Prostate gland (tissue), 2 donors: ENCODE measurements at regions not wholly inside any gene's neighbourhood (a gene's known extent, or its start where the extent isn't known, plus 50 kb on each side); places are given as distances from the start of the nearest gene placed in this dataset.
"Not testable (repeated sequence)": the region's sequence is repeated elsewhere in the genome, so short reads cannot be mapped to it uniquely, and the experiment has no call there.

Experiments used
- DNase-seq: peaks from one replicate; pipeline ENCODE4 v3.0.0-alpha.2; 2019; ENCODE audit warnings: low spot score
- H3K27ac ChIP-seq, 2 donors: fragments of 200-600 bp; sonication (generic); 2 replicates each; pipeline ENCODE4 v1.5.1; 2017 to 2019
- H3K27me3 ChIP-seq: fragments of 200-600 bp; sonication (generic); replicated peaks from 2 replicates; pipeline ENCODE4 v1.5.1; 2019; ENCODE audit not compliant: insufficient read depth
- H3K36me3 ChIP-seq, 2 donors: fragments of 200-600 bp; sonication (generic); 1 replicate in 1 of 2; 2 replicates in 1 of 2; pipeline versions ENCODE4 v1.5.1 to v1.8.1; 2017 to 2019
- H3K4me1 ChIP-seq: fragments of 200-600 bp; sonication (generic); replicated peaks from 2 replicates; pipeline ENCODE4 v1.5.1; 2019
- H3K4me3 ChIP-seq, 2 donors: fragments of 200-600 bp; sonication (generic); 2 replicates each; pipeline ENCODE4 v1.5.1; 2017 to 2019
- H3K9me3 ChIP-seq: fragments of 200-600 bp; sonication (generic); 2 replicates; pipeline ENCODE4 v1.5.1; 2017
- CTCF ChIP-seq, 4 experiments: fragments of 200-600 bp in 2 of 4; fragments of 450-650 bp in 2 of 4; sonication (generic) in 2 of 4; IDR thresholded peaks; 1 replicate in 3 of 4; 2 replicates in 1 of 4; pipeline ENCODE4 v1.5.1; 2016 to 2019; ENCODE audit warnings: antibody characterized with exemption in 4 of 4, mild to moderate bottlenecking in 2 of 4, moderate library complexity in 2 of 4
- POLR2A ChIP-seq: fragments of 450-650 bp; IDR thresholded peaks from one replicate; pipeline ENCODE4 v1.6.1; 2016; ENCODE audit warnings: antibody characterized with exemption, mild to moderate bottlenecking
- POLR2AphosphoS5 ChIP-seq: sonication (generic); formaldehyde crosslinking; IDR thresholded peaks from one replicate; pipeline ENCODE4 v1.6.1; 2017; ENCODE audit warnings: antibody characterized with exemption
- WGBS: methylation state at CpG from one replicate; pipeline ENCODE4 v1.1.5; 2018; 5-methylcytosine and 5-hydroxymethylcytosine counted together
- intact Hi-C: fragments of 100-400 bp; cut with DNase I; formaldehyde crosslinking; loops from one replicate; pipeline ENCODE4 v1.14.2; 2022

DNA sequence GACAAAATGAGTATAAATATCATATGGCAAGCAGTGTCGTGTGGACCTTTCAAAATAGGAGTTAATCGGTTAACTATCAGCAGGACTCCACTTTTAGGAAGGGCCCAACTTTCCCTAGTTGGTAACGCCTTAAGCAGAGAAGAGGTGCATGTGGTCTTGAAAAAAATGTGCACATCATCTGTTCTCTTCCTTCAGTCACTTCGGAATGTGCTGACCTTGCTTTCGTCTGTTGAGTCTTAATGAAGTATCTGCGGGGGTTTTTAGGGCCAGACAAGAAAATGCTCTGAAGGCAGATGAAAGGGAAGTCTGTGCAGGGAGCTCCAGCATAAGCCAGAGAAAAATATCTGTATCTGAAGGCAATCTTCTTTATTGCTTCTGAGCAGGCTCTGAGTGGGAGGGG, 185.2 kb downstream of the AEBP2 start:
- no peaks in the 10 kb centered on the region for H3K27me3 ChIP-seq
- no peak for DNase-seq
- intact Hi-C loops: no loop called here
- H3K4me1 ChIP-seq: no peaks in the 10 kb centered on the region
- no peaks in the 10 kb centered on the region for H3K36me3 ChIP-seq
- no peaks in the 10 kb centered on the region for H3K9me3 ChIP-seq
- H3K27ac ChIP-seq: no peak overlapping the region
- no peak for TF ChIP-seq POLR2AphosphoS5
- no peak for TF ChIP-seq CTCF (IDR thresholded peaks at IDR 0.05)
- TF ChIP-seq POLR2A: no peak
- WGBS: 61% methylated on average over 6 of the region's 6 CpGs
- no peak overlapping the region for H3K4me3 ChIP-seq

DNA sequence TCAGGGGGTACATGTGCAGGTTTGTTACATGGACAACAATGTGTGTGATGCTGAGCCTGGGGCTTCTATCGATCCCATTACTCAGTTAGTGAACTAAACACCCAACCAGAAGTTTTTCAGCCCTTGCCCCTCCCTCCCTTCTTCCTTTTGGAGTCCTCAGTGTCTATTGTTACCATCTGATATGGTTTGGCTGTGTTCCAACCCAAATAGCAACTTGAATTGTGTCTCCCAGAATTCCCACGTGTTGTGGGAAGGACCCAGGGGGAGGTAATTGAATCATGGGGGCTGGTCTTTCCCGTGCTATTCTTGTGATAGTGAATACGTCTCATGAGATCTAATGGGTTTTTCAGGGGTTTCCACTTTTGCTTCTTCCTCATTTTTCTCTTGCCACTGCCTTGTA, 186.3 kb downstream of the AEBP2 start:
- H3K27ac ChIP-seq, H3K4me1 ChIP-seq, H3K4me3 ChIP-seq, H3K9me3 ChIP-seq, intact Hi-C loops, H3K36me3 ChIP-seq, H3K27me3 ChIP-seq, DNase-seq: not testable (repeated sequence)
- WGBS: 53% methylated on average over 4 of the region's 4 CpGs

DNA sequence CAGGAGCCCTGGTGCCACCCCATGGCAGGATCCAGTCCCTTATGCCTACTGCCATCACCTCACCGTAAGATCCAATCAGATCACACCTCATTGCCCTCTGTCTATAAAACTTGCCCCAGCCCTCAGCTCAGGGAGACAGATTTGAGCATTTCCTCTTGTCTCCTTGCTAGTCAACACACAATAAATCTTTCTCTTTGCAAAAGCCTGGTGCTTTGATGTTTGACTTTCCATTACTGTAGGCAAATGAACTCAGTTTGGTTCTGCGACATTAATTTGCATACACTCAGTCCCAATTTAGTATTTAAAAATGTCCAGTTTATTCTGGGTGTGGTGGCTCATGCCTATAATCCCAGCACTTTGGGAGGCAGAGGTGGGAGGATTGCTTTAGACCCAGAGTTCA, 188.4 kb downstream of the AEBP2 start:
- intact Hi-C loops: no loop called here
- Histone ChIP-seq H3K27me3 (no peaks in the 10 kb centered on the region), H3K36me3 (no peaks in the 10 kb centered on the region), H3K4me1 (no peaks in the 10 kb centered on the region), H3K4me3 (no peak overlapping the region), H3K27ac (no peak overlapping the region), H3K9me3 (no peaks in the 10 kb centered on the region)
- TF ChIP-seq POLR2A: no peak
- no peak for TF ChIP-seq POLR2AphosphoS5
- no peak for DNase-seq
- WGBS: 41% methylated on average over 2 of the region's 2 CpGs

GRCh38 chr12:19630536-19630935, 191.2 kb downstream of the AEBP2 start:
- TF ChIP-seq POLR2A: no peak
- TF ChIP-seq POLR2AphosphoS5: no peak
- TF ChIP-seq CTCF (IDR thresholded peaks at IDR 0.05): no peak
- 33% methylated on average over 1 of the region's 1 CpG for WGBS
- no peaks in the 10 kb centered on the region for H3K9me3 ChIP-seq
- no peaks in the 10 kb centered on the region for H3K36me3 ChIP-seq
- no peak overlapping the region for H3K27ac ChIP-seq
- intact Hi-C loops: no loop called here
- H3K4me3 ChIP-seq: no peak overlapping the region
- no peaks in the 10 kb centered on the region for H3K4me1 ChIP-seq
- no peaks in the 10 kb centered on the region for H3K27me3 ChIP-seq
- DNase-seq: no peak

GRCh38 chr12:19633194-19633593, 193.9 kb downstream of the AEBP2 start:
- intact Hi-C loops: no loop called here
- no peaks in the 10 kb centered on the region for H3K27me3 ChIP-seq
- no peaks in the 10 kb centered on the region for H3K4me1 ChIP-seq
- WGBS: 92% methylated on average over 2 of the region's 2 CpGs
- no peak for DNase-seq
- TF ChIP-seq CTCF (IDR thresholded peaks at IDR 0.05): no peak
- no peak for TF ChIP-seq POLR2A
- TF ChIP-seq POLR2AphosphoS5: no peak
- H3K36me3 ChIP-seq: no peaks in the 10 kb centered on the region
- H3K9me3 ChIP-seq: no peaks in the 10 kb centered on the region
- no peak overlapping the region for H3K27ac ChIP-seq
- no peak overlapping the region for H3K4me3 ChIP-seq

- no peak for TF ChIP-seq POLR2A
- no peak for TF ChIP-seq POLR2AphosphoS5
- TF ChIP-seq CTCF (IDR thresholded peaks at IDR 0.05): no peak
- Histone ChIP-seq H3K27ac (no peak overlapping the region), H3K36me3 (no peaks in the 10 kb centered on the region), H3K9me3 (no peaks in the 10 kb centered on the region), H3K4me1 (no peaks in the 10 kb centered on the region), H3K27me3 (no peaks in the 10 kb centered on the region), H3K4me3 (no peak overlapping the region)
- no peak for DNase-seq
- intact Hi-C loops: no loop called here
- WGBS: 92% methylated on average over 2 of the region's 2 CpGs
These were observed 194.3 kb downstream of the AEBP2 start for GRCh38 chr12:19633641-19634040.
